Keratinocyte (primary cell): ENCODE measurements at regions not wholly inside any gene's neighbourhood (a gene's known extent, or its start where the extent isn't known, plus 50 kb on each side); places are given as distances from the start of the nearest gene placed in this dataset.

Source experiments
- EZH2 ChIP-seq: IDR thresholded peaks from one replicate; pipeline ENCODE4 v1.6.1; 2012; ENCODE audit warnings: inconsistent platforms, mild to moderate bottlenecking, low read length, moderate library complexity
- TF ChIP-seq, protein P1 (sequence below), 3 experiments: IDR thresholded peaks in 1 of 3; conservative IDR thresholded peaks in 1 of 3; optimal IDR thresholded peaks in 1 of 3; 2 replicates in 2 of 3; 3 replicates in 1 of 3; pipeline versions ENCODE3 to v1.5.1; 2011; ENCODE audit warnings: low read length in 3 of 3, mild to moderate bottlenecking in 3 of 3, moderate library complexity in 2 of 3, control low read depth in 1 of 3, inconsistent platforms in 1 of 3; ENCODE audit not compliant: insufficient read depth in 2 of 3; ENCODE audit errors: extremely low read depth in 1 of 3

DNA sequence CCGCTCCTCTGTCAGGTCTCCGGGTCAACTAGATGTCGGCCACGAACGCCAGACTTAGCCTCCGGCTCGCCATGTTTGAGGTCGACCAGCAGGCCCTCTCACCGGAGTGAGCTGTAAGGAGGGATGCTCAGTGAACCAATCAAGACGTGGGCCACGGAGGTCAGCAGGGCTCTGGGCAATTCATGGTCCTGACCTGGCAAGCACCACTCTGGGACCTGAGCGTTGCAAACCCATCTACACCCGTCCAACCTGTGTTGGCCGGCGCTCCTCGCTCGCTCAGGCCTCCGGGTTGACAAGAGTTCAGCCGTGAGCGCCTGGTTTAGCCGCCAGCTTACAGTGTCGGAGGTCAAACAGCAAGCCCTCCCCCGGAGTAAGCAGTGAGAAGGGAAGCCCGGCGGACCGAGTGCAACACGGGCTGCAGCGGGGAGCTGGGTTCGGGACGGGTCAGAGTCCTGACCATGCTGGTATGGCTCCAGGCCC, 1361.9 kb downstream of the UQCRFS1 start:
- TF ChIP-seq, protein P1, sequence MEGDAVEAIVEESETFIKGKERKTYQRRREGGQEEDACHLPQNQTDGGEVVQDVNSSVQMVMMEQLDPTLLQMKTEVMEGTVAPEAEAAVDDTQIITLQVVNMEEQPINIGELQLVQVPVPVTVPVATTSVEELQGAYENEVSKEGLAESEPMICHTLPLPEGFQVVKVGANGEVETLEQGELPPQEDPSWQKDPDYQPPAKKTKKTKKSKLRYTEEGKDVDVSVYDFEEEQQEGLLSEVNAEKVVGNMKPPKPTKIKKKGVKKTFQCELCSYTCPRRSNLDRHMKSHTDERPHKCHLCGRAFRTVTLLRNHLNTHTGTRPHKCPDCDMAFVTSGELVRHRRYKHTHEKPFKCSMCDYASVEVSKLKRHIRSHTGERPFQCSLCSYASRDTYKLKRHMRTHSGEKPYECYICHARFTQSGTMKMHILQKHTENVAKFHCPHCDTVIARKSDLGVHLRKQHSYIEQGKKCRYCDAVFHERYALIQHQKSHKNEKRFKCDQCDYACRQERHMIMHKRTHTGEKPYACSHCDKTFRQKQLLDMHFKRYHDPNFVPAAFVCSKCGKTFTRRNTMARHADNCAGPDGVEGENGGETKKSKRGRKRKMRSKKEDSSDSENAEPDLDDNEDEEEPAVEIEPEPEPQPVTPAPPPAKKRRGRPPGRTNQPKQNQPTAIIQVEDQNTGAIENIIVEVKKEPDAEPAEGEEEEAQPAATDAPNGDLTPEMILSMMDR (optimal IDR thresholded peaks at IDR 0.05 in 1 of 3, IDR thresholded peaks at IDR 0.05 in 1 of 3, conservative IDR thresholded peaks at IDR 0.05 in 1 of 3; ENCODE audit: extremely low read depth in 1 of 3, insufficient read depth in 2 of 3, low read length in 3 of 3), result no peak
- no peak for TF ChIP-seq EZH2
